Right hindlimb (tissue), 1 donor: ENCODE measurements at regions not wholly inside any gene's neighbourhood (a gene's known extent, or its start where the extent isn't known, plus 50 kb on each side); places are given as distances from the start of the nearest gene placed in this dataset.
A peak's percentile ranks its signal among the peaks of the same experiment; 100 is the strongest.

Experiments
- DNase-seq: peaks from one replicate; pipeline ENCODE4 v3.0.0-alpha.2; 2018

DNA sequence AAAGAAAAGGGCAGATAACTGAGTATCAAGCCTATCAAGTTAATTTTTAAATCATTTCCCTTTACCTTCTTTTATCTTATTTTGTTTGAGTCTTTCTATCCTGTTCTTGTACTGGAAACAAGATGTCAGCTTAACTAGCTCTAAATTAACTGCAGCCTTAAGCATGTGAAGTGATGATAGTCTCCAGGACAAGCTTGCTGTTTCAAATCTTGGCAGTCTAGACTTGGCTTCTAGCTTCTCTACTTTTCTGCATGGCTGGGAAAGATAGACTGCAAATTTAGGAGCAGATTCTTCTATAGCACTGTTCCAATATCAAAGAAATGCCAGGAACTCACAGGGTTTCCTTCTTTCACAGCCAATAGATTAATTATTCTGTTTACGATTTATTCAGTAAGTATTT lies 1034.4 kb downstream of the TUSC7 start:
- DNase-seq: no peak

- DNase-seq: no peak
Observed at GRCh38 chr3:117744935-117745334, 1035.4 kb downstream of the TUSC7 start.

DNA sequence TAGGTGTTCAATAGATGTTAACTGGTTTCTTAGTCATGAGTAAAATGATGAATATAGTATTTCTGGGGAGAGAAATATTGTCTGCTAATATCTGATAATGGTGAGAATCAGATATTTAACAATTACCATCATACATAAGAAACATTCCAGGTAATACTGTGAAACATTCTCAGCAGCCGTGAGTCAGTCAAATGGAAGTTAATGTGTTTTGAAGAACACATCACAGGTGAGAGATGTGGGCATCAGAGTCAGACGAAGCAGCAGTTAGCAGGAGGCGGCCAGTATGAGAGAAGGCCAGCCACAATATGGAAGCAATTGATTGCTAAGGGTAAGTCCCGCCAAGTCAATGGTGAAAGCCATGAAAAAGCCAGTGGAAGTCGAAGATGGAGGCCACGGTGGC lies 1035.9 kb downstream of the TUSC7 start:
- no peak for DNase-seq

DNA sequence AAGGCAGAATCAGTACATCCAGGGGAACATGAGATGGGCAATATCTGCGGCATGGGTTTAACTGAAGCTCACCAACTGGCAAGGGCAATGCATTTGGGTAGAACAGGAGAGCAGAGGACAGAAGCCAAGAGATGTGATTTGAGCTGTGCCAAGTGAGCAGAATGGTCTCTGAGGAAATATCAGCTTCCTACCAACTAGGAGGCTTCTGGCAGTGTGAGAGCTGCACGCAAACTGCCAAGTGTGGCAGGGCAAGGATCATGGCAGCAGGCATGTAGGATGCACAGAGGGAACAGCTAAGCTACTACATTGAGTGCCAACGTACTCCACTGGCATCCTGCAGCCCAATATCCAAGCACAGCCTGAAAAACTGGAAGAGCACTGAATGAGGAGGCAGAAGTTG lies 1036.5 kb downstream of the TUSC7 start:
- no peak for DNase-seq

DNA sequence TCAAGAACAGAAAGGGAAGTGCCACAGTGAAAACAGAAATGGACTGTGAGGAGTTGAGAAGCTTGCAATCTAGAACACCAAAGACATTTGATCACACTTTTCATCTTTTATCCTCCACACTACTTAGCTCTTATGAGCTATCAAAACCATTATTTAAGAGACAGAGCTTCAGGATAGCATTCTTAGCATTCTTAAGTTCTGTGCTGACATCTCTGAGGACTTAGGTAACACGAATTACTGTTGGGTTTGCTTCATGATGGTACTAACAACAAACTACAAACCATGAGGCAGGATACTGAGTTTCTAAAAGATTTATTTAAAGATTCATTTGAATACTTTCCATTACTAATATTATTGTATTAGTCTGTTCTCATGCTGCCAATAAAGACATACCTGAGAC lies 1038.6 kb downstream of the TUSC7 start:
- DNase-seq: no peak

GRCh38 chr3:117750674-117751269 lies 1041.2 kb downstream of the TUSC7 start:
- no peak for DNase-seq

DNA sequence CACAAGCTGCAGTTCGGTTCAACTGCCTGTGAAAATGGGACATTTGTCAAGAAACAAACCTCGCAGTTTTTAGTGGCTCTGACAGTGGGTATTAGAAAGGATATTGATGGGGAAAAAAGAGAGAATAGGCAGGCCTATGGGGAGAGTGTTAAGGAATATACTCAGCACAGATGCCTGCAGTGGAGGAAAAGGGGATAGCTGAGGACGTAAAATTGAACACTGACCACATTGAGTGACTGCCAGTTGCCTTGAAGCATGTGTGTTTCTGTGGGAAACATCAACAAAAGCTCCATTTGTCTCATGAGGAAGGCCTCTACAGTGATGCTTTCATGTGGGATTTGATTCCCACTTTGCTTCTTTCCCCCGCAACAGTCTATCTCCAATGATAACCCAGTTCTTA lies 1042.1 kb downstream of the TUSC7 start:
- no peak for DNase-seq

DNA sequence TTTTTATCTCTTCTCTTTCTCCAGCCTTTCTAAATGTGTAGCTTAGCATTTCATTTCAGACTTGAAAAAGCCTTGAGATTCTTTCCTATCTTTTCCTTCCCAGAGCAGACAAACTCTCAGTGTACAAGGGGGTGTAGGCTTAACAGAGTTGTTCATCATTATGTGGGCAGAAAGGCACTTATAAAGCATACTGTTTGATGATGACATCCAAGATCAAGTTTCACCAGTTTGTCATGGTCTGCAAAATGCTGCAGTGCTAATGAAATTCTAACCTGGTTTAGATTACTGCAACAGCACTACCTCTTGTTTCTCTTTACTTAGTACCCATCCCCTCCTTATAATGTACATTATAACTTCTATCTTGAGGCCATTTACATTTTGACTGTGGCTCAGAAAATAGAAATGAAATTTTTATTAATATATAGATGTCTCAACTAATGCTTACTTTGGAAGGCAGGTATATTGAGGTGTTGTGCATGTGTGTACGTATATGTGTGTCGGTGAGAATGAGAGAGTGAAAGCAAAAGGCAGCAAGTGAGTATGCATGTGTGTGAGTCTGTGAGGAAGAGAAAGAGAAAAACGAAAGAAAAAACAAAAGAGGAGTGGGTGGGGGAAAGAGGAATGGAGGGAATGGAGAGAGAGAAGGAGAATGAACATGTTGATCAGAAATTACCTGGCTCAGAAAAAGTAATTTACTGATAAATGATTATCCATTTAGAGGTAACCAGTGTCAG lies 1043.6 kb downstream of the TUSC7 start:
- no peak for DNase-seq

DNA sequence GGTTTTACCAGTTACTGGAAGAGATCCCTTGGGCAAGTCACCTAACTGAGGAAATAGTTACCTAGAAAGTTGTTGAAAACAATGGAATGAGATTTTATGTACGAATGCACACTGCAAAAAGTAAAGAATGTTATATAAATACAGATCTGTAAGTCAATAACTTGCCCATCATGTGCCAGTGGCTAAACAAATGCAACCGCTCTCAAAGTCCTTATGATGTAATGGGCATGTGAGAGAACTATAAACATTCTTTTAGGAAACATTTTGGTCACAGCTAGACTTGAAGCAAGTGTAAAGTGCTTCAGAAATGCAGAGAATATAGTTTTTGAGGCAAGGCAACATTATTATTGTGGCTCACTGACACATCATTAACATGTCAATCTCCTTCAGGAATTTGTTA lies 1044.5 kb downstream of the TUSC7 start:
- DNase-seq: no peak

GRCh38 chr3:117754841-117755240 lies 1045.3 kb downstream of the TUSC7 start:
- DNase-seq: no peak

DNA sequence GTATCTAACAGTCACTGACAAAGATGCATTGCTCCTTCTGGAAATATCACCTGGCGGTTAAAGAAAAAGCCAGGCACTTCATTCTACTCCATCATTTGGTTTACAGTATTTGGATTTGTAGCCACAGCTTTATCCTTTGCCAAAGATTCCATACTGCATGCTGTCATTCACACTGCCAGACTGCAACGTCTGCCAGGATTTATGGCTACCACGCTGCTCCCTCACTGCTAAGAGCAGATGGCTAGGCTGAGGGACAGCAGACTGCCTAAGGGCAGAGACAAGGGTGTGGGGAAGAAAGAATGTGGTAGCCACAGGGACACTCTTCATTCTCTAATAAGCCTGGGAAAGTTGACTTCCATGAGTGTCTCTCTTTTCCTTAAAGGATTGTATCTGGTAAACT lies 1047.0 kb downstream of the TUSC7 start:
- DNase-seq: no peak

DNA sequence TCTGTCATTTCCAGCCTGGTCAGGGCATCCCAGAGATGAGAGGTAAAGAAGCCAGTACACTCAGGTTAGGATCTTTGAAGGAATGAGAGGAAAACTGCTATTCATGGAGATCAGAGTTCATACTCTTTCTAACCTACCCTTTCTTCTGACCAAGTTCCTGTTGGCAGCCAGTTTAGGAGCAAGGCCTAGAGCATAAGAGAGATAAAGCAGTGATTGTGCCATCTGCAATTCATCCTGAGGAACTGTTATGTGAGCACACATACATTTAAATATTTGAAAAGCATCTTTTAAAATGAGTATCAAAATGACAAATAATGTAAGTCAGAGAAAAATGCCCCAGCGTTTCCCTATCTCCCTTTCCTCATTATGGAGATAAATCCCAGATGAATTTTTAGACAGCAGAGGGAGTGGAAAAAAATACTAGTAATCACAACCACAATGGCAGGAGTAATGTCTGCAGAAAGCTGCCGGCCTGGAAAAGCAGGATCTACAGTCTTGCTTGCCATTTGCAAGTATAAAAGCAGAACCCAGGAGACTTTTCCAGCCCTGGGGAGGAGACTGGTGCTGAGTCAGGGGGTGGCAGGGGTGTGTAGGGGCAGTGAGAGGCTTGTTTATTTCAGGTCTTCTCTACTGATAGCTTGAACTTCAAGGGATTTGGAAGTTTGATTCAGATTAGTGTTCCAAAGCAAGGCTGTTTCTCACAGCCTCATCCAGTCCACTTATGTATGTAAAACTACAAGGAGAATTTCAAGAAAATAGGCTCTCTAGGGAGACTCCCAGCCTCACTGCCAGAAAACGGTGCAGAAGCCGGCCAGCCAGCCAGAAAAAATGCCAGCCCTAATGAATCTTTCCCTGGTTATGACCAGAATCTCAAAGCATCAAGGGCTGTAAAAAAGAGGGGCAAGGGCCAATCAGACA lies 1052.4 kb downstream of the TUSC7 start:
- no peak for DNase-seq

DNA sequence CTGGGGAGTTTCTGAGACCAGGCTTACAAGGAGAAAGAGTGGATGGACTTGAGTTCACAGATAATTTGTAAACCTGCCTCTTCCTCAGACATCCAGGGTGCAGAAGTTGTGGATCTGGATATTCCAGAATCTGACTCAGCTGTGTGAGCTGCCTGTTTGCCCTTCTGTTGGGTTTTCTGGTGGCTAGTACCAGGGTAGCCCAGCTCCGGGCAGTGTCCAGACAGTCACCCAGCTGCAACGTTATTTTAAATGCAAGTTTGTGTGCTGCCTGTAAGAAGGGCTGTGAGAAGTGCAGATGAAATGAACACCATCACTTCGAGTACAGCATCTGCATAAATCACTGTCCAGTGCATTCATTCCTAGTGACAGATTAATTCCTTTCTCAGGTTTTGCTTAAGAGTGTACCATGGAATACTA lies 1053.0 kb downstream of the TUSC7 start:
- DNase-seq: no peak

GRCh38 chr3:117763561-117763960 lies 1054.0 kb downstream of the TUSC7 start:
- DNase-seq: no peak

GRCh38 chr3:117768581-117768980 lies 1059.0 kb downstream of the TUSC7 start:
- no peak for DNase-seq

GRCh38 chr3:117774130-117774529 lies 1064.6 kb downstream of the TUSC7 start:
- no peak for DNase-seq

GRCh38 chr3:117786349-117786748 lies 1076.8 kb downstream of the TUSC7 start:
- DNase-seq: no peak

- DNase-seq: peak; percentile 59
Observed at GRCh38 chr3:117788061-117788460, 1078.5 kb downstream of the TUSC7 start.

- no peak for DNase-seq
Observed at GRCh38 chr3:117788506-117788905, 1078.9 kb downstream of the TUSC7 start.

- no peak for DNase-seq
Observed at GRCh38 chr3:117790235-117790987, 1080.8 kb downstream of the TUSC7 start.

DNA sequence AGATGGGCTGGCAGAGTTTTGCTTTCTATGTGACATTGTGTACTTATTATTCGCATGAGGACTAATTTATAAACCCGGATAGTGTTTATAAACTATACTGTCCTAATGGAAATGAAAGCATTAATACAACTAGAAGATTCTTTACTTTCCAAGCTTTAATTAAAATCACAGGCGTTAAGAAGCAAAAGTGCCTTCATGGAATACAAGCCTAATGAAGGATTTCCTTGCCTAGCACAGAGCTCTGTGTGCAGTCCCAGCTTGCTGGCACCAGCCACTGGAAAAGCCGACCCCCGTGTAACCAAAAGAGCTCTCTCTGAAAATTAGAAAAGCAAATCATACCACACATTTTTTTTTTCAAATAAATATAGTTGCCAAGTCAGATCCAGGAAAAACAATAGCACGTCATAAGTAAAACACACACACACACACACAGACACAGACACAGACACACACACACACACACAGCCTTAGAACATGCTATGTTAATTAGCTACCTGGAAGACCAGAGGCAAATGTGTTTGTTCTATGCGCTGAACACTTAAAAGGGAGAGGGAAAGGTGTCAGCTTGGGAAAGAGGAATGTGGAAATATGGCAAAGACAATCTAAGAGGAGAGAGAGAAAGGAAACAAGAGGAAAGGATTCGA lies 1084.2 kb downstream of the TUSC7 start:
- DNase-seq: no peak

GRCh38 chr3:117798221-117798620 lies 1088.6 kb downstream of the TUSC7 start:
- DNase-seq: no peak
